GM18873 (cell line): ENCODE measurements at regions not wholly inside any gene's neighbourhood (a gene's known extent, or its start where the extent isn't known, plus 50 kb on each side); places are given as distances from the start of the nearest gene placed in this dataset.
A peak's percentile ranks its signal among the peaks of the same experiment; 100 is the strongest.

Source experiments
- ATAC-seq: cut with Tn5 transposase; IDR thresholded peaks from one replicate; pipeline ENCODE4 v1.9.1; 2021; ENCODE audit warnings: mild to moderate bottlenecking, moderate library complexity, moderate number of reproducible peaks; ENCODE audit not compliant: unreplicated experiment, low FRiP score

DNA sequence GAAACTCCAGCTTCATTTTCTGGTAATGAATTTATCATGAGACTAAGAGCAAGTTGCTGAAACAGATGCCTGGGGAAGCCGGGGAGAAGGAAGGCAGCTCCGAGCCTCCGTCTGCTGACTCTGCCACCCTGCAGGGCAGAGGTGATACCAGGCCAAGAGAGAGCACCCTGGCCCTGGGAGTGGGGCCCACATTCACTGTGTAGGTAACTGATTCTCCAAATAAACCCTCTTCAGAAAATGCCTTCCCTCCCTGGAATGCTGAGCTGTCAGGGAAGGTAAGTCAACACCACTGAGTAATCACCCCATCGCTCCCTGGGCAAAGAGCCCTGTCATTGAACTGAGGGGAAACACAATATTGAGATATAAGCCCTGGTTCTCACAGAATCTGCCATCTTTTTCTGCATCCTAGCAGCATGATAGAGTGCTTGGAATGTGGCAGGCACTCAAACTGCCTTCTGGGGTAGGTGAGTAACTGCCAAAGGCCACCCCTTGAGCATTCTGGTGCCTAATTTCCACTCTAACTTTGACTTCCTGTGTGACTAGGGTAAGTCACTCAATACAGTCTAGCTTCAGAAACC is 147.6 kb downstream of the SPATA19 start:
- no peak for ATAC-seq

DNA sequence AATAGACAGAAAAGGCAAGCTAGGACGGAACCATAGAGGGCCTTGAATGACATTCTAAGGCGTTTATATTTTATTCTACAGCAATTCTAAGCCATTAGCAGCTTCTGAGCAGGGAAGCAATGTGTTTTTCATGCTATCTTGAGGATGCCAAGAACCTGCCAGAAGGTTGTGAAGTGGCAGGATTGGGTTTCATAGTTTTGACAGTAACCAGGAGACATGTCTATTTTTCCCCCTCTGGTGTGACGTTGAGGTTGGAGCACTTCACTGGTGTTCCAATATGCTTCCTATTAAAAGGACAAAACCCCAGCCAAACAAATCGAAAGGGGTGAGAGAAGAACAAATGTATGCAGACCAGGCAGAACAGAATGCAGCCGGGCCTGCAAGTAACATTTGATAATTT is 148.2 kb downstream of the SPATA19 start:
- ATAC-seq, result no peak

DNA sequence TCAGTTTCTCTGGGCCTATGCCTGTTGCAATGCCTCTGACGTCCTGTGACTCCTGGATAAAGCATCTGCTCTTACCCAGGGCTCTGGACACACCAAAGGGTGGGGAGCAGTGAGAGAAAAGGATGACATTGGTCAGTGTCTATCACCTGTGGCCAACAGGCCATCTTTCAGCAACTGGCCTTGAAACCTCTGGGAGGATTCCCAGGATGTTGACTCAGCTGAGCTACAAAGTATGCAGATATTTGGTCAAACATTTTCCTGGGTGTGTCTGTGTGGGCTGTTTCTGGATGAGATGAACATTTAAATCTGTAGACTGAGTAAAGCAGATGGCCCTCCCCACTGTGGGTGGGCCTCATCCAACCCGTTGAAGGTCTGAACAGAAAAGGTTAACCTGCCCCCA is 149.9 kb downstream of the SPATA19 start:
- ATAC-seq, result no peak

DNA sequence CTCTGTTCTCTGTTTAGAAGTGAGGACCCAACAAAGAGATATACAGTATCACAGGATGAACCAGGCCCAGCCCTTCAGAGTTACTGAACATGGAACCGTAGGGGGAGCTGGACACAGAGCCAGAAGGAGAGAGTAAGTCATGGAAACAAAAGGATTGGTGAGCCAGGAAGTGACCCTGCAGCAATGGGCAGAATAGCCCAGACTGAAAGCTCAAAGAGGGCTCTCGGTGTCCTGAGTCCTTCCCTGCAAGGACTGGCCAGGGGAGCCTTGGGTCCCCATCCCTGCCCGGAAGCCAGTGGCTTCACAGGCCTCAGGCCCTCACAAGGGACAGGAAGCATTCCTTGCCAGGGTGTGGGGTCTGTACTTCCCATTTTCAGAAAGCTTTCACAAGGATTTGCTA is 150.6 kb downstream of the SPATA19 start:
- no peak for ATAC-seq

DNA sequence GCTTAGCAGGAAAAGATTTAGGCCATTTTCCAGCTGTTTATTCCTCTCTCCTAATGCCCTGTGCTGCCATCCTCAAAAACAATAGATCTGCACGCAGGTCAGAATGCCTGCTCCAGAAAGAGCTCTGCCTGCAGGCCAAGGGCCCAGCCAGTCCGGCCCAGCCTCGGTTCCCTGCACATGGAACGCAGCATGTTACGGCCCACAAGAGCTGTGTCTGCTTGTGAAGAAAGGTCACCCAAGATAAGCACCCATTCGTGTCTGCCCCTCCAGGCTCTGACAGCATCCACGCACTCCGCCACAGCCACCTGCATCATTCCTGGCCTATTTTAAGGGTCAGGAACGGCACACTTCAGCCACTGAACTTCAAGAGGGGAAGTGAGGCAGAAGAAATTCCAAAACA is 152.2 kb downstream of the SPATA19 start:
- no peak for ATAC-seq

DNA sequence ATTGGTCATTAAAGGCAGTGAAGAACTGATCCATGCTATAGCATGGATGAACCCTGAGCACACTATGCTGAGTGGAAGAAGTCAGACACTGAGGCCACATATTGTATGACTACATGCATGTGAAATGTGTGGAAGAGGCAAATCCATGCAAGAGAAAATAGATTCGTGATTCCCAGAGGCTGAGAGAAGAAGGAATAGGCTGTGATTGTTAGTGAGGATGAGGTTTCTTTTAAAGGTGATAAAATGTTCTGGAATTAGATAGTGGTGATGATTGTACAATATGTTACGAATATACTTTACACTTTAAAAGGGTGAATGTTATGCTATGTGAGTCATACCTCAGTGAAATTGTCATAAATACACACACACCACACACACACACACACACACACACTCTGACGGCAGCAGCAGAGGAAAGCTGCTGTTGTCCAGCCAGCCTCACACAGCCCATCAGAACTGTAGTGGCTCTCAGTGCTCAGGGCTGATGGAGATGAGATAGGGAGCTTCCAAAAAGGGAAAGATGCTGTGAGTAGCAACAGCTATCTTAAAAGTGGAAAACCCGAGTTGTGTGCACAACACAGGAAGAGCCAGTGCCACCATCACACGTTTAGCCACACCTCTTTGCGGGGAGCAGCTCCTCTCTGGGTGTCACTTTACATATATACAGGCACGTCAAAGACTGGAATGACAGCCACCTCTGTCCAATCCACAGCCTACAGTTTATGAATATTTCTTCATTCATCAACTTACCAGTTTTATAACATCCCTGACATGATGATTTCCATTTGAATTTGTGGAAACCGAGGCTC is 153.0 kb downstream of the SPATA19 start:
- no peak for ATAC-seq

DNA sequence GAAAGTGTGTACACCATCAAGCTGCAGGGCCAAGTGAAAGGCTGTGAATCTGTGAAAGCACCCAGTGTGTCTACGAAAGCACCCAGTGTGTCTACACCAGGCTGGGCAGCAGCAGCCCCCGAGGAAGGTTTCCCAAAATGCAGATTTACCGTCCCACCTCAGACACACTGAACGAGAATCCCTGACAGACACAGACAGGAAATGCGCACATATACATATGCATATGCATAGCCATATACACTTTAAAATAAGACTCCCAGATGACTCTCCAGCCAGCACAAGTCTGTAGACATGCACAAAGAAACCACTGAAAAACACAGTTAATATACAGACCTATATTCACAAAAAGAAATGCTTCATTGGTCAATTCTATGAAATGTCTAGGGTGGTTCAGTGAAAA is 155.5 kb upstream of the OPCML start:
- ATAC-seq, result no peak

DNA sequence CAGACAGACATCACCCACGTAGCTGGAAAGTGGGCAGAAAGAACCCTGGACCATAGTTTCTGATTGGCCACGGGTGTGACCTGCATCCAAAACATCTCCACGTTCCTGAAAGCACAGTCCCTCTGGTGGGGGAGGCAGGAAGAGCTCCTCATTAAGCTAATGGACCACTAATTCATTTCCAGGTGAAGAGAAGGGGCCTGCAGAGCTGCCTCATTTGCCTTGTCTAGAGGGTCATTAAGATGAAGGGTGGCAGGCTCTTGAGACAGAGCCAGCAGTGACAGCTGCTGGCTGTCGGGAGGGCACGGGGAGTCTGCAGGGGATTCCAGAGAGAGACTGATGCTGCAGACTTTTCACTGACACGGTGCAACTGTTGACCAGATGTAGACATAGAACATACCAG is 149.6 kb upstream of the OPCML start:
- ATAC-seq, result no peak

DNA sequence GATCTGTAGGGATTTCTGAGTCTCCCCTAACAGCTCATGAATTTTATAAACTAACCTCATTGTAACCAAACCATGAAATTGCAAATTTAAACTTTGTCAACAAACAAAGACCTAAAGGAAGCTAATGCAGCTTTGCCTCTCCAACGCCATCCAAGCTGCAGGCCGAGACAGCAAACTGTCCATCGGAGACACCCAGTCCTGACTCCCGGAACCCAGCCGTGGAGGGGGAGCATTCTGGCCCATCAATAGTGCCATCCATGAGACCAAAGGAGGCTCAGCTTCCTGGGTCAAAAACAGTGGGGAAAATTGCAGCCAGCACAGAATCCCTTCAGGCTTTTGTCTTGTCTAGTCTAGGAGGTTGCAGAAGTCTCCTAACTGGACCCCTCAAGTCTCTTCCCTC is 147.6 kb upstream of the OPCML start:
- no peak for ATAC-seq

DNA sequence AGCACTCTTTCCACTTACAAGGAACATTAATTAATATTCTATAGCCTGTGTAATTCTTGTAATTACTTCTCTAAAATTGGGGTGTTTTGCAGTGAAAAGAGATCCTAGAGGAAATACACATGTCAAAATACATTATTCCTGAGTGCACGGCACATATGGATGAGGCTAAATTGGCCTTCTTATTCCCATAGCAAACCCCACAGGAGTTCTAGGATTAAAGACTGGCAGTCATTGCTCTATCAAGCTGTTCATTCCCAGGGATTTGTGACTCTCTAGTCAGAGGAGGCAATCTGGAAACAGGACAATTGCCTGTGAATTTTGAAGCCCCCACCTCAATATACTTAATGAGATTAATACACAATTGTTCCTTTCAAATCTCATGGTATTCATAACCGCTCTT is 145.9 kb upstream of the OPCML start:
- no peak for ATAC-seq

DNA sequence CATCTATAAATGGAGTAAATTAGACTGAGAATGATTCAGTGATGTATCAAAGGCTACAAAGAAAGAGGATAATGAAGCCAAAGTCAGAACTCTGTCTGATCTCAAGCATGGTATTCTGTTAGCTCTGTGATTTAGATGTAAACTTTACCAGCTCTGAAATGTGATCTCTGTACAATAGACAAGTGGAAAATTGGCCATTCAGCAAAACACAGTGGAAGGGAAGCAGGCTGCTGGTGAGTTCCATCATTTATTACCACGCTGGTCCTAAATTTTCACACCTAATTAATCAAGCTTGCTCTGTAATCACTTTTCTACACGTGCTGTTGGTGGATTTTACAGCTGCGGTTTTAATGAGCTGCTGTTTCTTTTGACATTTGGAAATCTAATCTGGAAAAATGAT is 145.1 kb upstream of the OPCML start:
- ATAC-seq, result no peak

DNA sequence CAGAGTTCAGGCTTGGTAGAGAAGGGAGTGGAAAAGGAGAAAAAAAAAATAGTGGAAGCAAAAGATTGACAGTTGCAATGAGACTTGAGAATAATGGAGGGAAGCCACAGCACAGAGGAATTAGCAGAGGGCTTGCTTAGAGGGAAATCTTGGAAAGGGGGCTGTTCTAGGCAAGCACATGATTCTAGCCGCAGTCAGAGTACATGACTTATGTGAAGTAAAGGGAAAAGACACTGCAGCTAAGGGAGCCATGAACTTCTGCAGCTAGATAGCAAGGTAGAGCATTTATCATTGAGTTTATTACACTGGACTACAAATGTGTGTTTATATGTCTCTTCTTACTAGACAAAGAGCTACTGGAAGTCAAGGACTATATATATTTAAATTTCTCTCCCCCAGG is 144.0 kb upstream of the OPCML start:
- ATAC-seq, result no peak

DNA sequence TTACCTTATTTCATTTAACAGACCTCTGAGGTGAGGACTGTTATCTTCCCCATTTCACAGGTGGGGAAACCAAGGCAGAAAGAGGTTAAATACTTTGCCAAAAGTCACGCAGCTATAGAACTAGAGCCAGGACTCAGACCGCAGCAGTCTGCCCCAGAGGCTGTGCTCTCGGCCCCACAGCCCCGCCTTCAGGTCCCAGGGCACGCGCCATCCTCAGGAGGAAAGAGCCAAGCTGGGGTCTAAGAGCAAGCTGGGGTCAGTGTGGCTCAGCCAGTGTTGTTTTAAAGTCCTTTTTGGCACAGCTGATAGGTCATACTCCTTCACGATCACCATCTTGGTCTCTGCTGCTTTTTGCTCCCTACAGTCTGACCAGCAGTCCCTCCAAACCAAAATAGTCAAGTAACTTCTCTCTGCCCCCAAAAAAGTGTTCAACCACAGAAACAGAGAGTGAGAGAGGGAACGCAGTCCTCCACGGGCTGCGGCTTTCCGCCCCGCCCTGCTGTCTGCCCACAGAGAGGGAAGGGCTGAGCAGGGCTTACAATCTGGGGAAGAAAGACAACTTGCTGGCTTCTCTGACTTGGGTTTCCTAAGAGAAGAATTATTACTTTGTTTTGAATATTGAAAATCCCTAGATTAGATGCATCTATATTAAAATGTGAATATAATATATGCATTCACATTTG is 137.2 kb upstream of the OPCML start:
- ATAC-seq, result no peak

DNA sequence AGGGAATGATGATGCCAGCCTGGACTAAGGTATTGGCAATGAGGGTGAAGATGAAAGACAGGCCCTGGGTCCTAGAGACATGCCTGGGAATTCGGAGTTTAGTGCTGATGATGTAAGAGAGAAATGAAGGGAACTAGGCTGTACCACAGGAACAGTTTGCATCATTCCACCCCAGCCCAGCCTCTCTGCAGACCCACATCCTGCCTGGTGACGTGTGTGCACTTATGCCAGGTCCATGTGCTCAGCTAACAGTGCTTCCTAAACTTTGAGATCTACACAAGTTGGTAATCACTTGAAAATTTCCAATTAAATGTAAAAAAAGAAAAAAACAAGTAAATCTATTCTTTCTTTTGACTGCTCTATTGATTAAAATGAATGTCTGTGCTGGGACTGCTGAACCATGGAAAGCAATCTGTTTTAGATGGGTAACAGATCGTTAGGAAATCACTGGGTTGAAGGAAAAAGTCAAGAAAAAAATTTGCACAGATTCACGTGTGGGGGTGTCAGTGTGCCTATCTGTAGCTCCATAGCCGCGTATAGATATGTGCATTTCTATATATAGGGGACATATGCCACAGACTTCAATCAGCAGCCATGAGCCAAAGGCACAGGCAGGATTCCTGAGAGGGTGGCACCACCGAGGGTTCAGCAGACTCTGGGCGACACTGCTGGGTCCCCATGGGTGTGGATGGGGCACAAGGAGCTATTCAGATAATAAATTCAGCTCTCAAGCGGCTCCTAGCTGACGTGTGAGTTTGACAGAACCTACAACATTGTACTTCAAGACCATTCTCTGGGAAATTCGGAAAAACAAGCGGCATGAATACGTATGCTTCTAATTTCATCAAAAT is 131.1 kb upstream of the OPCML start:
- ATAC-seq, result no peak

DNA sequence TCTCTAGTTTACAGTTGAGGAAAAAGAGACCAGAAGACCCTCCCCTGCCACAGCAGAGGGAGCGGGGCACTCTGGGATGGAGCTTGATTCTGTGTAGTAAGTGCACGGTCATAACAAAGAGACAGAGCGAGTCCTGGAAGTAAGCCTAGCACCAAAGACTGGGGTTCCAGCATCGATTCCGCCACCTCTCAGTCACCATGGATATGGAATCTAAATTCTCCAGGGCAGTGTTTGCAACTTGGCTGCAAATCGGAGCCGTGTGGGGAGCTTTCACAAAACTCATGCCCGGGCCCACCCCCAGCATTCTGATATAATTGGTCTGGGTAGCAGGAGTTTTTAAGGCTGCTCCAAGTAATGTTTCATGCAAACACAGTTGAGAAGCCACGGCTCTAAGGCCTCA is 129.5 kb upstream of the OPCML start:
- no peak for ATAC-seq

DNA sequence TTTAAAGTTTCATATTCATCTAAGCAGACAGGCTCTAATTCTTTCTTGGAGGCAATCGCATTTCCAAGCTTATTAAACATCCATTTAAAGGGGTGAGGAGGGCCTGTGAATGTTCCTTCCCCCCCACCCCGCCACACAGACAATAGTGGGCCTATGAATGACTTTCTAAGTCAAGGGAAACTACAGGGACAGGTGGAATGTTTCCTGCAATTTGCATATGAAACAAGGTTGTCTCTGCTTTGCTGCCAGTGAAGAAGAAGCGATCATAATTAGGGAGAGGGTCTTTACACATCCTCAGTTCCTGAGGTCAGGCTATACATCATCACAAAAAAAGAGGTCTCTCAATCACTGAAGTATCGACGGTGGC is 127.9 kb upstream of the OPCML start:
- no peak for ATAC-seq

DNA sequence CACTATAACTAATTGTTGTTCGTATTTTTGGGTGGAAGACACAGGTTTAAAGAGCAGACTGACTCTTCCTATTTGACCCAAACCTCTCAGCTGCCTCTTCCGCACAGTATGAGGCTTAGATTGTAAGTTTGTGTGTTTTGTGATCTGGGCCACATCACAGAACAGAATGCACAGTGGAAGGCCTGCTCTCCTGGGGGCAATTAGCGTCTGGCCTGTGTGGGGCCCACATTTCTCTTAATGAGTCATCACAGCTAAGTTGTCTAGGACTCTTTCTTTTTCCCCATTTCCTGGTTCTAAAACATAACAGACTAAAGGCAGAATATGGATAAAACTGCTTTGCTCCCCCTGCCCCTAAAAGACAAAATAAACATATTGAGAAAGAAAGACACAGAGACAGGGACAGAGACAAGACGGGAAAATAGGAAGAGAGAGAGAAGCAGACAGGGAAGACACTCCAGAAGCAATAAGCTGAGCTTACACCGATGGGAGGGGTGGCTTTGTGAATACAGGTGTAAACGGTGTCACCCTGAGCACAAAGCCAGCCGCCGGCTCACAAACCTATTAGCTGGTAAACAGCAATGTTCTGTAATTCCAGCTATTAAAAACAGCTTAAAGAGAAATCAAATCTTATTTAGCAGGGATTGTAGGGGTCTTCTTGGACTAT is 127.4 kb upstream of the OPCML start:
- ATAC-seq, result peak; percentile 82

DNA sequence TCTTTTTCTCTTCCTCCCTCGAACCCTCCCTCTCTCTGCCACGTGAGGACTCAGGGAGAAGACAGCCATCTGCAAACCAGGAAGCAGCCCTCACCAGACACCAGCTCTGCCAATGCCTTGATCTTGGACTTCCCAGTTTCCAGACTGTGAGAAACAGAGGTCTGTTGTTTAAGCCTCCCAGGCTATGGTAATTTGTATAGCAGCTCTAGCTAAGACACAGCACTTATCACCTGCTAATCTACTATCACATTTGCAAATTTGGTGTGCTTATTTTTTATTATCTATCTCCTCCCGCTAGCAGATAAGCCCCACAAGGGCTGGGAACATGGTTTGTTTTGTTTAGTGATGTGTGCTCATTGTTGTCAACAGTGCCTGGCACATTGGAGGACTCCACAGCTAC is 124.8 kb upstream of the OPCML start:
- ATAC-seq, result no peak

DNA sequence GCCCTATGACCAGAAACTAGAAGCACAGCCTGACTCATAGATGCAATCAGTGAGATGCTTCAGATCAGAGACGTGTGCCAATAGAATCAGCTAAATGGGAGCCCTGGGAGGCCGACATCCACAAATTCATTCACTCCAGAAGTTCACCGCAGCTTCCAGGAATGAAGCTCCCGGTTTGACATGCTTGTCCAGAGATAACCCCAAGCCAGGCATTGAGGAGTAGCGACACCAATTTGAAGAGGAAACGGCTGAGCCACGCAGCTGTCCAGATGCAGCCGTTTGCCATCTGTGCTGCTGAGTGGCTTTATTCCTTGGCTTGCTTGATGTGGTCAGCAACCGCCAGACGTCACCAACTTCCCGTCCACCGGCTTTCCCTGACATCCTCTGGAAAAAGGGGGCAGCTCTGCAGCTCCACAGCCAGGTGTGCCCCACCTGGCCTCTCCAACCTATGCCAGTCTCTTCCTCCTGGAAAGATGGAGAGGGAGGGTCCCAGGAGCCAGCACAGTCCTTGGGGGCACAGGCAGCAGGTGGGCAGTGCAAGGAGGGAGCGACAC is 123.9 kb upstream of the OPCML start:
- no peak for ATAC-seq

DNA sequence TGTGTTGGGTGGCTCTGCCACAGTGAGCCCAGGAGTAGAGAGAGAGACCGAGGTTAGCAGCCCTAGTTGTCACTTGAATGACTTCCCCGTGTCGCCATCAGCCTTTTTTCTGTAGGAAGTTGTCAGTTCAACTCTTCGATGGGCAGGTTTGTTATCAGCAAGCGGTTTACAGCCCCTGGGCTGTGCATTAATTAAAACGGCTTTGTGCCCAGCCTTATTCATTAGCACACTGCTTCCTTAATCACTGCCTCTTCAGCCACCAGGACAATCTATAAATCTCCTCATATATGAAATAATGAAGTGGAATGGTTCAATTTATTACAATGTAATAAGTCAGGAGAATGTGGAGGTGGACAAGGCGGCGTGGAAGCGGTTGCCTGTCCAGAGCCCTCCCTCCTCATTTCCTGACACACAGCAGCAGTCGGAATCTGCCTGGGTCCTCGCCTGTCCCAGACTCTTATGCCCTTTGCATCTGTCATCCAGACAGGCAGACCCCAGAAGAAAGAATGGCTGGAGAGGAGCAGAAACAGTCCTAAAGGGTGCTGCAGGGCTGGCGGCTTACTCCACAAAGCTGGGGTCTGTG is 122.4 kb upstream of the OPCML start:
- no peak for ATAC-seq
